WERI-Rb-1 (cell line): ENCODE measurements at regions not wholly inside any gene's neighbourhood (a gene's known extent, or its start where the extent isn't known, plus 50 kb on each side); places are given as distances from the start of the nearest gene placed in this dataset.

Experiments
- DNase-seq: peaks from one replicate; pipeline ENCODE4 v3.0.0-alpha.2; 2020
- H3K27ac ChIP-seq: fragments of 250-450 bp; sonication (Bioruptor Pico); 2 replicates; pipeline ENCODE4 v1.5.1; 2020; ENCODE audit warnings: mild to moderate bottlenecking, moderate library complexity
- H3K27me3 ChIP-seq: fragments of 250-450 bp; sonication (Bioruptor Pico); 2 replicates; pipeline ENCODE4 v1.5.1; 2021; ENCODE audit warnings: mild to moderate bottlenecking, low read depth, moderate library complexity; ENCODE audit not compliant: insufficient read depth, severe bottlenecking
- H3K36me3 ChIP-seq: fragments of 250-450 bp; sonication (Bioruptor Pico); 2 replicates; pipeline ENCODE4 v1.5.1; 2020; ENCODE audit warnings: mild to moderate bottlenecking, moderate library complexity
- H3K4me3 ChIP-seq: 2 replicates; pipeline ENCODE4 v1.5.1; 2011; ENCODE audit warnings: low read depth, mild to moderate bottlenecking, control low read depth, low read length
- H3K9me3 ChIP-seq: fragments of 250-450 bp; sonication (Bioruptor Pico); 2 replicates; pipeline ENCODE4 v1.5.1; 2021; ENCODE audit warnings: mild to moderate bottlenecking, moderate library complexity; ENCODE audit not compliant: severe bottlenecking
- CTCF ChIP-seq: IDR thresholded peaks from 2 replicates; pipeline ENCODE4 v1.5.1; 2011; ENCODE audit warnings: low read depth, mild to moderate bottlenecking, control low read depth, inconsistent platforms, low read length

- Histone ChIP-seq H3K36me3 (no peaks in the 10 kb centered on the region), H3K27me3 (no peaks in the 10 kb centered on the region), H3K4me3 (no peak overlapping the region), H3K9me3 (no peaks in the 10 kb centered on the region), H3K27ac (no peak overlapping the region)
- no peak for DNase-seq
- TF ChIP-seq CTCF: no peak
Measured at GRCh38 chr18:62660691-62661090, 54.6 kb upstream of the PHLPP1 start.

- Histone ChIP-seq H3K4me3 (no peak overlapping the region), H3K27me3 (no peaks in the 10 kb centered on the region), H3K27ac (no peak overlapping the region), H3K36me3 (no peaks in the 10 kb centered on the region), H3K9me3 (no peaks in the 10 kb centered on the region)
- no peak for TF ChIP-seq CTCF
- DNase-seq: no peak
Measured at GRCh38 chr18:62663731-62664336, 51.5 kb upstream of the PHLPP1 start.

GRCh38 chr18:62664414-62664813 is 50.9 kb upstream of the PHLPP1 start:
- no peak overlapping the region for H3K27ac ChIP-seq
- no peaks in the 10 kb centered on the region for H3K9me3 ChIP-seq
- no peak overlapping the region for H3K4me3 ChIP-seq
- H3K27me3 ChIP-seq: no peaks in the 10 kb centered on the region
- TF ChIP-seq CTCF: no peak
- DNase-seq: no peak
- no peaks in the 10 kb centered on the region for H3K36me3 ChIP-seq

- DNase-seq: no peak
- Histone ChIP-seq H3K9me3 (no peaks in the 10 kb centered on the region), H3K4me3 (no peak overlapping the region), H3K27ac (no peak overlapping the region), H3K36me3 (no peaks in the 10 kb centered on the region), H3K27me3 (no peaks in the 10 kb centered on the region)
- TF ChIP-seq CTCF: no peak
Measured at GRCh38 chr18:62665188-62665587, 50.2 kb upstream of the PHLPP1 start.
